DMS114 treated with DMSO at 0.1 percent for 48 hours (cell line): ENCODE measurements at regions not wholly inside any gene's neighbourhood (a gene's known extent, or its start where the extent isn't known, plus 50 kb on each side); places are given as distances from the start of the nearest gene placed in this dataset.

Experiments
- DNase-seq: peaks from one replicate; lab custom pipeline; 2025; ENCODE audit not compliant: unreplicated experiment; lab: John Stamatoyannopoulos, UW

GRCh38 chr18:64207820-64208219 is 58.9 kb upstream of the LINC00305 start:
- no peak for DNase-seq

- DNase-seq: no peak
Measured at GRCh38 chr18:64203295-64203694, 54.4 kb upstream of the LINC00305 start.

GRCh38 chr18:64202863-64203262 is 54.0 kb upstream of the LINC00305 start:
- DNase-seq: no peak

GRCh38 chr18:64202210-64202836 is 53.4 kb upstream of the LINC00305 start:
- DNase-seq: no peak

GRCh38 chr18:64201781-64202180 is 52.9 kb upstream of the LINC00305 start:
- no peak for DNase-seq

GRCh38 chr18:64199581-64199980 is 50.7 kb upstream of the LINC00305 start:
- no peak for DNase-seq
